ENCODE measurements at regions not wholly inside any gene's neighbourhood (a gene's known extent, or its start where the extent isn't known, plus 50 kb on each side); places are given as distances from the start of the nearest gene placed in this dataset.

DNA sequence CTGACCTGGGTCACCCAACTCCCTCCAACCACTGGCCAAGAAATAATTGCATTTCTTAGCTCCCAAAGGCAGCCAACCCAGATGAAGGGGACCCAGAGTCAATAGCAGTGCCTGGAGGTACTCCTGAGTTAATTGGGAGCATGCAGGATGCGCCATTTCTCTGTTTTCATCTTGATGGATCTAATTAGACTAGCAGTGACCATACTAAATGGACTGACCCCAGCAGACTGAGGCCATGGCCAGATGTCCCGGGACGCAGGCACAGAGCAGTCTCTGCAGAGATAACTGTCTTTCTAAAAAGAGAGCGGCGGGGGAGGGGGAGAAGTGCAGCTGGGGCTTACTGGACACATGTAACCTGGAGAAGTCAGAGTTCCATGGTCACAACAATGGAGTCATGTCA is 53.2 kb upstream of the CMKLR1 start (continued):
- TF ChIP-seq, protein P1, sequence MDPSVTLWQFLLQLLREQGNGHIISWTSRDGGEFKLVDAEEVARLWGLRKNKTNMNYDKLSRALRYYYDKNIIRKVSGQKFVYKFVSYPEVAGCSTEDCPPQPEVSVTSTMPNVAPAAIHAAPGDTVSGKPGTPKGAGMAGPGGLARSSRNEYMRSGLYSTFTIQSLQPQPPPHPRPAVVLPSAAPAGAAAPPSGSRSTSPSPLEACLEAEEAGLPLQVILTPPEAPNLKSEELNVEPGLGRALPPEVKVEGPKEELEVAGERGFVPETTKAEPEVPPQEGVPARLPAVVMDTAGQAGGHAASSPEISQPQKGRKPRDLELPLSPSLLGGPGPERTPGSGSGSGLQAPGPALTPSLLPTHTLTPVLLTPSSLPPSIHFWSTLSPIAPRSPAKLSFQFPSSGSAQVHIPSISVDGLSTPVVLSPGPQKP (IDR thresholded peaks at IDR 0.05; ENCODE audit: low read depth, low read length) = no peak
- TF ChIP-seq CBX2 (IDR thresholded peaks at IDR 0.05; ENCODE audit: borderline replicate concordance, low read depth) (no peak), ZC3H11A (IDR thresholded peaks at IDR 0.05) (no peak)
- TF ChIP-seq, protein P2, sequence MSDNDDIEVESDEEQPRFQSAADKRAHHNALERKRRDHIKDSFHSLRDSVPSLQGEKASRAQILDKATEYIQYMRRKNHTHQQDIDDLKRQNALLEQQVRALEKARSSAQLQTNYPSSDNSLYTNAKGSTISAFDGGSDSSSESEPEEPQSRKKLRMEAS (IDR thresholded peaks at IDR 0.05) = no peak

DNA sequence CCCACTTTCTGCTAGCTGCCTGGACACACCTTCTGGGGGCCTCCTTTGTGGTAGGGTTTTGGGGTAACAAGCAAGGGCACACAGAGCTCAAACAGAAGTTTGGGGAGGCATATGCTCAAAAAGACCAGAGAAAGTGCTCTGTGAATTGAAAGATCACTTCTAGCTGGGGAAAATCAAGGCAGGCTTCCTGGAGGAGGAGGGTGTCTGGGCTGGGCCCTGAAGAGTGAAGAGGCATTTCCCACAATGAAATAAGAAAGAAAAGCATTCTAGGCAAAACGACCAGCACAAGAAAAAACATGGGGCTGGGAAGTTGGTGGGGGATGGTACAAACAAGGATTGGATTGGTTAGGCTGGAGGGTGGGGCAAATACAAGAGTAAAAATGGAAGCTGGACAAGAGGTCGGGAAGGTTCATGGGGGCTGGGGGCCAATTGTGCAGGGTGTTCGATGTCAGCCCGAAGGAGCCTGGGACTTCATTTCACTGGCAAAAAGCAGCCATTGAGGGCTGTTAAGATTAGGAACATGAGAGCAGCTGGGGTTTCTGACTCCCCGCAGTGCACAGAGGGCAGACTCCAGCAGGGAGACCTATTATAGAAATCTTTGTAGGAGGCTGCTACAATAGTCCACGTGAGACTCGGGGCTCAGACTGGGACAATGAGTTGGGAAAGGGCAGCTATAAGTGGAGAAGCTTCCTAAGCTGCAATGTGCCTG is 51.5 kb upstream of the CMKLR1 start:
- Histone ChIP-seq H3K27ac (no peak overlapping the region), H3K4me2 (no peak overlapping the region), H3K9me3 (no peaks in the 10 kb centered on the region), H3K4me1 (no peaks in the 10 kb centered on the region), H3K4me3 (no peak overlapping the region)
- ChIA-PET POLR2A (no interaction called here), CTCF (no interaction called here)
- no peak for DNase-seq (ENCODE audit: low read depth in 1 of 2, low spot score in 1 of 2)
- WGBS (ENCODE audit: missing lambda C conversion rate) = 10% methylated on average over 7 of the region's 7 CpGs
- no peak for FAIRE-seq
- no peak for TF ChIP-seq EP300 (IDR thresholded peaks at IDR 0.05)
- TF ChIP-seq HDAC2 (IDR thresholded peaks at IDR 0.05) = no peak
- no peak for TF ChIP-seq HOXB5 (CRISPR knock-in tag; IDR thresholded peaks at IDR 0.05)
- no peak for TF ChIP-seq CBX8 (IDR thresholded peaks at IDR 0.05)
- no peak for TF ChIP-seq RNF2 (IDR thresholded peaks at IDR 0.05; ENCODE audit: borderline replicate concordance, low read depth)
- TF ChIP-seq FOXS1 (CRISPR knock-in tag; IDR thresholded peaks at IDR 0.05) = no peak
- TF ChIP-seq, protein P3, sequence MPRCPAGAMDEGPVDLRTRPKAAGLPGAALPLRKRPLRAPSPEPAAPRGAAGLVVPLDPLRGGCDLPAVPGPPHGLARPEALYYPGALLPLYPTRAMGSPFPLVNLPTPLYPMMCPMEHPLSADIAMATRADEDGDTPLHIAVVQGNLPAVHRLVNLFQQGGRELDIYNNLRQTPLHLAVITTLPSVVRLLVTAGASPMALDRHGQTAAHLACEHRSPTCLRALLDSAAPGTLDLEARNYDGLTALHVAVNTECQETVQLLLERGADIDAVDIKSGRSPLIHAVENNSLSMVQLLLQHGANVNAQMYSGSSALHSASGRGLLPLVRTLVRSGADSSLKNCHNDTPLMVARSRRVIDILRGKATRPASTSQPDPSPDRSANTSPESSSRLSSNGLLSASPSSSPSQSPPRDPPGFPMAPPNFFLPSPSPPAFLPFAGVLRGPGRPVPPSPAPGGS (IDR thresholded peaks at IDR 0.05) = no peak
- TF ChIP-seq GATA3 (IDR thresholded peaks at IDR 0.05; ENCODE audit: borderline replicate concordance) = no peak
- no peak for ATAC-seq

DNA sequence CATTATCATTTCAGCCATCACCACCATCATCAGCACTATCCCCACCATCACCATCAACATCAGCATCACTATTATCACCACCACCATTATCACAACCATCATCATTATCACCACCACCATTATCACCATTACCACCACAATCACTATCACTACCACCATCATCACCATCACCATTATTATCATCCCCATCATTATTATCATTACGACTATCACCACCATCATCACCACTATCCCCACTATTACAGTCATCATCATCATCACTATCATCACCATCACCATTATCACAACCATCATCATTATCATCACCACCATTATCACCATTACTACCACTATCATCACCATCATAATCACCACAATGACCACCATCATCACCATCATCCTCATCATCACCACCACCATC is 50.4 kb upstream of the CMKLR1 start:
- Histone ChIP-seq H3K27ac (no peak overlapping the region), H3K4me3 (no peak overlapping the region), H3K4me2 (no peak overlapping the region), H3K4me1 (no peaks in the 10 kb centered on the region), H3K9me3 (no peaks in the 10 kb centered on the region)
- ChIA-PET POLR2A (no interaction called here), CTCF (no interaction called here)
- FAIRE-seq (no peak), DNase-seq (ENCODE audit: low read depth in 1 of 2, low spot score in 1 of 2) (no peak), ATAC-seq (no peak)
- 5% methylated on average over 1 of the region's 1 CpG for WGBS (ENCODE audit: missing lambda C conversion rate)
- no peak for TF ChIP-seq POLR2A (IDR thresholded peaks at IDR 0.05; ENCODE audit: low read length)
- no peak for TF ChIP-seq RNF2 (IDR thresholded peaks at IDR 0.05; ENCODE audit: borderline replicate concordance, low read depth)
- TF ChIP-seq HDAC2 (IDR thresholded peaks at IDR 0.05) = no peak
- TF ChIP-seq, protein P1 (IDR thresholded peaks at IDR 0.05; ENCODE audit: low read depth, low read length) = no peak
- no peak for TF ChIP-seq ZNF302 (CRISPR knock-in tag; IDR thresholded peaks at IDR 0.05)
- TF ChIP-seq, protein P4, sequence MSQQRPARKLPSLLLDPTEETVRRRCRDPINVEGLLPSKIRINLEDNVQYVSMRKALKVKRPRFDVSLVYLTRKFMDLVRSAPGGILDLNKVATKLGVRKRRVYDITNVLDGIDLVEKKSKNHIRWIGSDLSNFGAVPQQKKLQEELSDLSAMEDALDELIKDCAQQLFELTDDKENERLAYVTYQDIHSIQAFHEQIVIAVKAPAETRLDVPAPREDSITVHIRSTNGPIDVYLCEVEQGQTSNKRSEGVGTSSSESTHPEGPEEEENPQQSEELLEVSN (IDR thresholded peaks at IDR 0.05; ENCODE audit: borderline replicate concordance, low read depth) = no peak
- TF ChIP-seq POLR2AphosphoS2 (conservative IDR thresholded peaks at IDR 0.05; ENCODE audit: low read length) = no peak
- TF ChIP-seq HOXA7 (CRISPR knock-in tag; IDR thresholded peaks at IDR 0.05) = no peak
- TF ChIP-seq EHMT2 (IDR thresholded peaks at IDR 0.05; ENCODE audit: low read depth) = no peak
- TF ChIP-seq CHD4 (IDR thresholded peaks at IDR 0.05; ENCODE audit: borderline replicate concordance) = no peak
- no peak for TF ChIP-seq CBX8 (IDR thresholded peaks at IDR 0.05)
- no peak for TF ChIP-seq TP53 (CRISPR knock-in tag; IDR thresholded peaks at IDR 0.05)
- TF ChIP-seq, protein P5, sequence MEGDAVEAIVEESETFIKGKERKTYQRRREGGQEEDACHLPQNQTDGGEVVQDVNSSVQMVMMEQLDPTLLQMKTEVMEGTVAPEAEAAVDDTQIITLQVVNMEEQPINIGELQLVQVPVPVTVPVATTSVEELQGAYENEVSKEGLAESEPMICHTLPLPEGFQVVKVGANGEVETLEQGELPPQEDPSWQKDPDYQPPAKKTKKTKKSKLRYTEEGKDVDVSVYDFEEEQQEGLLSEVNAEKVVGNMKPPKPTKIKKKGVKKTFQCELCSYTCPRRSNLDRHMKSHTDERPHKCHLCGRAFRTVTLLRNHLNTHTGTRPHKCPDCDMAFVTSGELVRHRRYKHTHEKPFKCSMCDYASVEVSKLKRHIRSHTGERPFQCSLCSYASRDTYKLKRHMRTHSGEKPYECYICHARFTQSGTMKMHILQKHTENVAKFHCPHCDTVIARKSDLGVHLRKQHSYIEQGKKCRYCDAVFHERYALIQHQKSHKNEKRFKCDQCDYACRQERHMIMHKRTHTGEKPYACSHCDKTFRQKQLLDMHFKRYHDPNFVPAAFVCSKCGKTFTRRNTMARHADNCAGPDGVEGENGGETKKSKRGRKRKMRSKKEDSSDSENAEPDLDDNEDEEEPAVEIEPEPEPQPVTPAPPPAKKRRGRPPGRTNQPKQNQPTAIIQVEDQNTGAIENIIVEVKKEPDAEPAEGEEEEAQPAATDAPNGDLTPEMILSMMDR (IDR thresholded peaks at IDR 0.05) = no peak
- TF ChIP-seq ZC3H11A (IDR thresholded peaks at IDR 0.05) = no peak
- TF ChIP-seq ESRRA (IDR thresholded peaks at IDR 0.05; ENCODE audit: borderline replicate concordance, low read length) = no peak
- no peak for TF ChIP-seq EHF (CRISPR knock-in tag; IDR thresholded peaks at IDR 0.05)
- no peak for TF ChIP-seq CBX2 (IDR thresholded peaks at IDR 0.05; ENCODE audit: borderline replicate concordance, low read depth)
- TF ChIP-seq GATA3 (IDR thresholded peaks at IDR 0.05; ENCODE audit: borderline replicate concordance) = no peak
- TF ChIP-seq FOXS1 (CRISPR knock-in tag; IDR thresholded peaks at IDR 0.05) = no peak
